Pons (tissue), 1 donor: ENCODE measurements at regions not wholly inside any gene's neighbourhood (a gene's known extent, or its start where the extent isn't known, plus 50 kb on each side); places are given as distances from the start of the nearest gene placed in this dataset.

ENCODE experiments used
- DNase-seq: peaks from one replicate; pipeline ENCODE4 v3.0.0-alpha.2; 2016; ENCODE audit warnings: low spot score

DNA sequence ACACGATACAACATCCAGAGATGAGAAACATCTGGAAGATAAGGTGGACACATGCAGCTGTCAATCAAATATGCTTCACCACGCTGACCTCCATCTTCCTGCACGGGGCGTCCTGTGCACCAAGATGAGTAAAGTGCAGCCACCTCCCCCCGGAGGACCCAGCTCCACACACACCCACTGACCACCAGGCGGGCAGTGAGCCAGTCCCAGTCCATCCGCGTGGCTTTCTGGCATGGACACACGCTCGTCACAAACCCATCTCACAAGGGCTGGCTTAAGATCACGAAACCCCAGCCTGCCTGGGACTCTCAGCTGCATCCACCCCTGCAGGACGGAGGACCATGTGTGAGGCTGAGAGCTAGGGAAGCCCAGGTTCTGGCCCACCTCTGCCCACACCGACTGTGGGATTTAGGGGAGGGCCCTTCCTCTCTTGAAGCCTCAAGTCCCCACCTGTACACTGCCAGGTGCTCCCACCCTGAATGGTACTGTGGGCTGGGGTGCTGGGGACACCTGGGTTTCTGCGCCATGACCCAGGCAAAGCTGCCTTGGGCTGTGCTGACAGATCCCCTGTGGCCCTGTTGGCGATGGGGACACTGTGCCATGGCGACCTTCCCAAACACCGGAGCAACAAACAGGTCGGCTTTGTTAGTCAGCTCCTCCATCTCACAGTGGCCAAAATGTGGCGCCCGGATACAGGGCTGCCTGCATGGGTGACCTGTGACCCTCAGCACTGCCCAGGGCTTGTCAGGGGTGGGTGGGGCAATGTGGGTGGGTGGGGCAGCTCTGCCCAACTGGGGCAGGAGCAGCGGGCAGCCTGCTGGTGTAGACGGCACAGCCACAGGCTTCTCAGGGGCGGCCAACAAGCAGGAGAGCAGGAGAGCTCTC is 629.0 kb downstream of the TBC1D22A start:
- no peak for DNase-seq

DNA sequence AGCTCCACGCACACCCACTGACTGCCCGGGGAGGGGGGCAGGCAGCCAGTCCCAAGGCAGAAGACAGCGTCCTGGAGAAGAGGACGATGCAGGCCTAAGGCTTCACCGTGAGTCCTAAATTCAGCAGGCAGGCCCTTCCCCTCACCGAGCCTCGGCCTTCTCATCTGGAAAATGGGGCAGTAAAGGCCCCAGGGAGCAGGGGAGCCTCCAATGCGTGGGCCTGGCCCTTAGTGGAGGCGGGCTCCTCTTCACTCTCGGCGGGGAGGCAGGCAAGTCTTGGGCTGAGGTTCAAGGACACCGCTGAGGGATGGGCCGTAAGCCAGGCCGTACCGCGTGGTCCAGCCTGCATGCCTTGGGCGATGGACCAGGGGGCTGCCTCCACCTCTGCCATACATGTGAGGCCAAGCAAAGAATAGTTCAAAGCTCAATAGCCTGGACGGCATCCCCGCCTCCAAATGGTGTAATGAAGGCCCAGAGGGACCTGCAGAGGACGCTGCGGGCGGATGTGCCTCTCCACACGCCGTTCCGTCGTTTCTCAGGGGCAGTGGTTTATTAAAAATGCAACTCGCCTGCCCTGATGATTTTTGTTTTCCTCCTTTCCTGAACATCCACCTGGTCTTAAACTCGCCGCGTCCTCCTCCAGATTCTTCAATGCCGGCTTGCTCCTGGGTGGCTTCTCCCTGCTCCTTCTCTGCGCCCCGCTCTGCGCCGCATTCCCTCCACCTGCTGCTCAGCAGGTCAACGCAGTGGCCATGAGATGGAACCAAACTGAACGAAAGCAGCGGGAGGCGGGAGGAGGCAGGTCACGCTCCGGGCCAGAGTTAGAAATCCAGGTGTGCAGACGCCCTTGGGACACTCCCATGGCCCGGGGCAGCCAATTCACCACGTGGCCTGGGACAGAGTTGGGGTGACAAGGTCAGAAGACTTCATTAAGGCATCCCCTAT is 627.8 kb downstream of the TBC1D22A start:
- no peak for DNase-seq

DNA sequence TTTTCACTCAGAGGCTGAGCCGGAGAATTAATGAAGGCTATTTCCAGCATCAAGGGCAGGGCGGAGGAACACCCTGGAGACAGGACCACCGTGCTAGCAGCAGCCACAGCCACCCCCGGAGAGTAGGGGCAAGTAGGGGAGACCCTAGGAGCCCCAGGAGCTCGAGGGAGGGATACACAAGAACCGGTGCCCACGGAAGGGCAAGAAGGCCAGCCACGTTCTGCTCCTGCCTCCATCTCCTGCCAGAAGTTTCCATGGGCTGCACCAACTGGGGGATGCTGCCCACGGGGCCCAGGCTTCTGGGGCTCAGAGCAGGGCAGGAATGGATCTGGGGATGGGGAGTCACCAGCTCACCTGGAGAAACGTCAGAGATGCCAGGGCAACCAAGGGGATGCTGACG is 626.8 kb downstream of the TBC1D22A start:
- DNase-seq: no peak

DNA sequence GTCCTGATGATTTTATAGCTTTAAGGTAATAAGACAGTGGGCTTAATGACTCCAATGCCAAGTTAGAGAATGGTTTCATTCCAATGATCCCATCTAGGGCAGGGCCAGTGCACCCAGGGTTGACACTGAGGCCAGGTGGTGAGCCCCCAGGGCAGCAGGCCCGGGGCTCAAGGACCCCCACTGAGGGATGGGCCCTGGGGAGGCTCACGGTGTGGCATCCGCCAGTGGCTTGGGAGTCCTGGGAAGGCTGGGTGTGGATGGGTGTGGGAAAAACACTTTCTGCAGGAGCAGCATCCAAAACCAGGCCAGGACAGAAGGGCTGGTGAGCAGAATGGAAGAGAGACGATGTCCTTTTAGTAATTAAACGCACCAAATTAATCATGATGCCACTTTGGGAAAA is 626.3 kb downstream of the TBC1D22A start:
- DNase-seq: no peak

DNA sequence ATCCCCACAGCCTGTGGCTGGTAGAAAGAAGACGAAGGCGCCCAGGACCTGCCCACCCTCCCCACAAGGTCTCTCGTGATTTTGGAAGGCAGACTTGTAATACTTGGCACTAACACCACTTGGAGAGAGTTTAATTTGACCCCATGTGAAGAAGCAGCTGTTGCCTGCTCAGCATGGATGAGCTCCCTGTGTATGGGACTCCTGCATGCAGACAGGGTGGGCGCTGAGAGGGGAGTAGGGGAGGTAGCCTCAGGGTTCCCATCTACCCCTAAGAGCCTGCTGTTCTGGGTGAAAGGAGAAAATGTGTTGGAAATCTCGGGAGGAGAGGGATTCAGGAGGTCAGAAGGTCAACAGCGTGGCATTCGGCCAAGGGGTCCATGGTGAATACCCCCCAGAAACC is 625.9 kb downstream of the TBC1D22A start:
- no peak for DNase-seq

DNA sequence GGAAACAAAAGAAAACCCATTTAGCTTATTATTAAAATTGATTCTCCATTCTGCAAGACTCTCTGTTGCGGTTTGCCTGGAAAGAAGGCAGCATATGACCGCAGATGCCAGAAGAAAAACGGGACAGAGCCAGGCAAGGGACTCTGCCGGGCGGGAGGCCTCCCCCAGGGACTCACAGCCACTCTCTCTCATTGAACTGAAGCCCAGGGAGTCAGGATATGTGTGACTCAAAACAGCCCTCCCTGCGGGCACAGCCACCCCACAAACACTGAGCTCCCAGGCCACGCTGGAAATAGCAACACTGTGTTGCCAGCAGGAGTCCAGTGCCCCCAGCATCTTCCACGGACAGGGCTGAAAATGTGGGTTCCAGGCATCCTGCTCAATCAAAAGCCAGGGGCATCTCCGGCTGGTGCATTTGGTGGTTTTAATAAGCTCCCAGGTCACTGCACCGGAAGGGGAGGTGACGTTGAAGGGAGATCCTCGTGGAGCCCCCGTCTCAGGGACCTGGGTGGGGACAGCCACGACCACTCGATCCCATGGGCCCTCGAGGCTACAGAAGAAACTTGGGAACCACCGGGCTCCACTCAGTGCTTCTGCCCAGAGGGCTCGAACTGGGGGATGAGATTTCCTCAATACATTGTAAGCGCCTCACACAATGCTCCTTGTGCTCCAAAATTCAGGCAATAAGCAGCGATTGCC is 624.5 kb downstream of the TBC1D22A start:
- DNase-seq: no peak

DNA sequence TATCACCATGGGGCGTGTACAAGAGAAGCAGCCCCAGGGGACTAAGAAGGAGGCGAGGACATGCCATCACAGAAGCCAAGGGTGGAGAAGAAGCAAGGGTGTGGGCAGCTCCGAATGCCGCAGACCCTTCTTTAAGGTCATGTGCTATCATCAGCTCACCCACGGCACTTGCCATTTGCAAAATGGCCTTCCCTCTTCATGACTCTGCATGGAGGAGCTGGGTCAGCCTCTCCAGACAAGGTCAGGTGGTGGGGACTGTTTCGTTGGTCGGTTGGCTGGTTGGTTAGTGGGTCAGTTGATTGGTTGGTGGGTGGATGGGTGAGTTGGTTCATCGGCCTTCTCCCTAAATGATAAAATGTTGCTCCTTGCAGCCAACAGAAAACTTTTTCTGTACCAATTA is 622.5 kb downstream of the TBC1D22A start:
- no peak for DNase-seq

DNA sequence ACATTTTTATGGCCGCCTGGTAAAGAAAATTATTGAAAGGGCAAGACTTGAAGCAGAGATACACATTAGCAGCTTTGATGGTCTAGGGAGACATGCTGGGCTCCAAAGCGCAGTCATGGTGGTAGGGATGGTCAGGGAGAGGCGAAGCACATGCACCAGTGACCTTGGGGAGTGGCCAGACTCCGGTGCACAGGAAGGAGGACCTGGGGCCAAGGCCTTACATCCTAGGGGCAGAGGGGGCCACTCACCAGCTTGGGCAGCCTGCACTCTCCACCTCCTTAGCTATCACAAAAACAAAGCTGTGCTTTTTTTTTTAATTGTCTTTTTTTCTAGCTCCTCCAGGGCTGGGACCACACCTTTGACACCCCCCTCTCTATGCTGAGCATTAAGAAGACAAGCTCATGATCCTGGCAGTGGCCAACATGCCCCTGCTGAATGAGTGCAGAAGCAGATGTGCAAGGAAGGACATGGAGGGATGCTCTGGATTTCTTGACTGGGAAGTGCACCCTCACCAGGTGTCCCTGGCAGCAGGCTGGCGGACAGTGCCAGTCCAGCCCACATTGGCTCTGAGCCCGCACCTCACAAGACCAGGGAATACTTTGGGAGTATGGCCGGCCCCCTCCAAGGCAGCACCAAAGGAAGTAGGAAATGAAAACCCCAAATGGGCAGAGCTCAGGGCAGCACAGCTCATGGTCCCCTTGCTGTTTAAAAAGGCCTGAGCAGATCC is 619.9 kb downstream of the TBC1D22A start:
- DNase-seq: no peak

DNA sequence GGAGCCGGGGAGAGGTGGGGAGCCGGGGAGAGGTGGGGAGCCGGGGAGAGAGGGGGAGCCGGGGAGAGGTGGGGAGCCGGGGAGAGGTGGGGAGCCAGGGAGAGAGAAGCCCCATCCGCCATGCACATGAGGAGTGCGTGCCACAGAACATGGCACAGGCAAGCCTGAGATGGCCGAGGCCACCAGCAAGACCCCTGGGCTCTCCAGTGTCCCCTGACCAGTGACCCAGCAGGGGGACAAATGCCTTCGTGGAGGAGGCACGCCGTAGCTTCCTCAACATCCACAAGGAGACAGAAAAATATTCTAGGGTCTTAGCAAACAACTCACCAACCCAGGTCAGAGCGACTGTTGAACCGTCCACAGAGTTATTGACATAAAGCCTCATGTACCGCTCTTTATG is 618.8 kb downstream of the TBC1D22A start:
- no peak for DNase-seq

DNA sequence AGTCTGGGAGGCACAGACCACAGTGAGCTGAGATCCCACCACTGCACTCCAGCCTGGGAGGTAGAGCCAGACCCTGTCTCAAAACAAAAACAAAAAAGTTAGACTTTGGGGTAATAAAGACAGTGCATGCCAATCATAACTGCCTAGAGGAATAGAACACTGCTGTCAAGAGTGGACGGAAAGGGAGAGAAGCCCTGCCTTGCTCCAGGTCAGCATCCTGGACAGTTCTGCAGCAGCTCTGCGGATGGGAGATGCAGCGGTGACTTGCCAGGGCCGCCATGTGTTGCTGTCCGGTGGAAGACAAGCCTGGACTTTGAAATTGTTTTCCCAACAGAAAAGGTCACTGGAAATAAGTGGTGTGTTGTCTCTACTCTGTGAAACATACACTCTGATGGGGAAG is 618.2 kb downstream of the TBC1D22A start:
- DNase-seq: no peak

DNA sequence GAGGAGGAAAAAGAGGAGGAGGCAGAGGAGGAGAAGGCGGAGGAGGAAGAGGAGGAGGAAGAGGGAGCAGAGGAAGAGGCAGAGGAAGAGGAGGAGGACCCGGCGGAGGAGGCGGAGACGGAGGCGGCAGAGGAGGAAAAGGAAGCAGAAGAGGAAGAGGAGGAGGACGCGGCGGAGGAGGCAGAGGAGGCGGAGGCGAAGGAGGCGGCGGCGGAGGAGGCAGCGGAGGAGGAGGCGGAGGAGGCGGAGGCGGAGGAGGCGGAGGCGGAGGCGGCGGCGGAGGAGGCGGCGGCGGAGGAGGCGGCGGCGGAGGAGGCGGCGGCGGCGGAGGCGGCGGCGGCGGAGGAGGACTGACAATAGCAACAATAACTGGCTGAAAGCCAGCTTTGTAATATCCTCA is 616.6 kb downstream of the TBC1D22A start:
- no peak for DNase-seq

DNA sequence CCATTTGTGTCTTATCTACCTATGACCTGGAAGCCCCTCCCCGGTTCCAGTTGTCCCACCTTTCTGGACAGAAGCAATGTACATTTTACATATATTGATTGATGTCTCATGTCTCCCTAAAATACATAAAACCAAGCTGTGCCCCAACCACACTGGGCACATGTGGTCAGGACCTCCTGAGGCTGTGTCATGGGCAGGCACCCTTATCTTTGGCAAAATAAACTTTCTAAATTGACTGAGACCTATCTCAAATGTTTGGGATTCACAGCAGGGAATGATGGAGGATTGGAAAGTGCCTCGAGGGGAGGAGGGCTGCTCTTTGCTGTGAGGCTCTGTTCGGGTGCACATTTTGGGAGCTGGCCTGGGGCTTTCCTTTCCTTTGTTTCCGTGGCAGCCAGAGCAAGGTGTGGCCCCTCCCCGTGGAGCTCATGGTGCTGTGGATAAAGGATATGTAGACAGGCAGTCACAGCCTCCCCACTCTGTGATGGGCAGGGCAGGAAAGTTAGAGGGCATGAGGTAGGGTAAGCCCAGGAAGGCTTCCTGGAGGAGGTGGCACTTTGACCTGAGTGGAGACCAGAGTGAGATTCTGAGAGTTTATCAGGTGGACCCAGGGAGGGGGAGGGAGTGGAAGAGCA is 615.6 kb downstream of the TBC1D22A start:
- no peak for DNase-seq

DNA sequence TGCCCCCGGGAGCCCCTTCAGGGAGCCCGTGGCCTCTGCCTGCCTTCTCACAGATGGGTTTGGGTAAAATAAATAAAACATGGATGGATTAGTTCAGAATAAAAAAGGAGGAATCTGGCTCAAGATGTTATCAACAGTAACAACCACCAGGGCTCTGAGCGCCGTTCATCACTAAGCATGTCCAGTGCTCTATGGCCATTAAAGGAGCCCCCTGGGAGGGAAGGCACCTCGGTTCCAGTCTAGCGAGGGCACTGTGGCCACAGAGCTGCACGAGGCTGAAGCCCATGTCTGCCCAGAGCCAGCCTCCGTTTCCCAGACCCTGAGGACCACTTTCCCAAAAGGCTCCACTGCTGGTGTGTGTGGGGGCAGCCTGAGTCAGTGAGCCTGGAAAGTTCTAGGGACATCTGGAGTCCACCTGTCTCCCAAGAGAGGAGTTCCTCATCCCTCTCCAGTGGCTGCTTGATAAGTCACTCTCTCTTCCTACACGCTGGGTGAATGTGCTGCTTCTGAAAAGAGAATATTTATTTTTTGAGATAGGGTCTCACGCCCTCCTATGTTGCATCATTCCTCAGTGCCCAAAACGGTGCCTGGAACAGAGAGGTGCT is 614.6 kb downstream of the TBC1D22A start:
- no peak for DNase-seq

DNA sequence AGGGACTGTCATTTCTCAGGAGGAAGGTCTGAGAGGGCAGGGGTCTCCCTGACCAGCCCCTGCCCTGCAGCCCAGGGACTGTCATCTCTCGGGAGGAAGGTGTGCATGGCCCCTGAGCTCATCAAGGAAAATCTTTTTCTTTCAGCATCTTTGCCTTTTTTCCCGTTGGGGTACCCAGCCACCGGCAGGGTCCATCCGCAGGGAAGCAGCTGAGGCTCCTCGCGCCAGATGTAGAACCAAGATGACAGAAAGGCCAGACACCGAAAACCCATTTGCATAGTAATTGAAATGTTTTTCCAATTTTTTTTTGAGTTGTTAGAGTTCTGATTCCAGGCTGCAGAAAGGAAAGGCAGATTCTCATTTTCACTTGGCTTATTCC is 613.9 kb downstream of the TBC1D22A start:
- no peak for DNase-seq

DNA sequence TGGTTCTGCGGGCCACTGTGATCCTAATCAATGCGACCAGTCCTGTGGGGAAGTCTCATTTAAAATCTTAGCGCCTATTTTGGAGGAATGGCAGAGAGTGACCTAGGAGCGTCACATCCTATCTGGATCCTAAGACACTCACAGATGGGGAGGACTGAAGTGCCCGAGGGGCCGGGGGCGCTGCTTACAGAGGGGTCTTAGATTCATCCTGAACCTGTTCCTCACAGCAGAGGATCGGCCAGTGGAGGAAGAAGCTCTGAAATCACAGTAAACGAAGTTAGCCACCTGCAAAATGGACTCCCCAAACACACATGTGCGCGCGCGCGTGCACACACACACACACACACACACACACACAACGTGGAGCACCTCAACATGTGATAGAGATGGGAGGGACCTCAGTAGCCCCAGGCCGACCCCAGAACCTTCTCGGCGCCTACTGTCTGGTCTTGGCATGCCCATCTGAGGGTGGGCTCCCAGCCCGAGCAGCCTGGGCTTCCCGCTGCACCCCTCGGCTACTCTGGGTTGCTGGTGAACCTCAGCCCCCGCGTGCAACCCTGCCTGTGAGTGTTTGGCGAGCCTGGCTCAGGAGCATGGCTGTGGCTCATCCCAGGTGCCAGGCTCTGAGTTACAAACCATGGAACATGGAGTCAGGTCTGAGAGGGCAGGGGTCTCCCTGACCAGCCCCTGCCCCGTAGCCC is 613.3 kb downstream of the TBC1D22A start:
- no peak for DNase-seq

DNA sequence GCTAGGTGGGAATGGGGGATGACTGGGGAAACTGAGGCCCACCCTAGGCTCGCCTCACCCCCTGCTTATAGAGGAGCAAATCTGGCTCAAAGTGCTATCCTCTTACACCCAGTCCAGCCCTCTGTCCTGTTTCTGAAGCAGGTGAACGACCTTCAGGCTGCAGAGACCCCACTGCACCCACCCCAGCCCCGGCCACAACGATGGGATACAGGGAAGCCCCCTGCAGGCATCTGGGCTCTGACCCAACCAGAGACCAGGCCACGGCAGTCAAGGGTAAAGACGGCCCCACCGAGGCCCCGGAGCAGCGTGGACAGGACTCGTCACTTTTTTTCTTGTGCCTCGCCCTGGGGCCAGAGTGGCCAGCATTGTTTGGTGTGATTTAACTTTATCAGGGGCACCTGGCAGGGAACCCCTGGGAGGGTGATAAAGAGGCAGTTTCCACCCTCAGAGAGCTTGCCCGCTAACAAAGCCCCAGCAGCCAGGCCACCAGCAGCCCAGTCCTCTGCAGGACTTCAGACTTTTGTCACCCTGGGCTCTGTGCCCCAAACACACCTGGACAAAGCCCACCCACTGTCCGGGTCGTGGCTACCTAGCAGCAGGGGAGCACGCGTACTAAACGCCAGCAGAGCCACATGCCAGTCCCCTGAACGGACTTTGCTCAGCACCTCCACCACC is 612.6 kb downstream of the TBC1D22A start:
- no peak for DNase-seq

DNA sequence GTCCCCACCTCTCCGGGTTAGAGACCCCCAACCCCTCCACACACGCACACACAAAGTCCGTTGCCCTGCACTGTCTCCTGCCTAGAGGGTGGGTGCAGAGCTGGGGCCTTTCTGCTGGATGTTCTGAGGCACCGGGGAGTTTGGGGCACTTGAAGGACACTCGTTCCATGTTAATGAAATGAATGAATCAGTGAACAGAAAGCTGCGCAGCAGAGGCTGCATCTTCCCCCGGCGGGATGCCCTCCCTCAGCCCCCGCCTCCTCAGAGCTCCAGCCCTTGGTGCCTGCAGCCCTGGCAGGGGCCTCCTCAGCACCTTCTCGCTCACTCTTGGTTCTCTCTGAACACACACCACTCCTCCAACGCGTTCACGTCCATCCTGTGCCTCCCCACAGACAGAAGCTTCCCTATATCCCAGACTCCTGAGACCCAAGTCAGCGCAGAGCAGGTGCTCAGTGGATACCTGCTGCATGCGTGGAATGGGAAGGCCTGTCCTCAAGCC is 611.9 kb downstream of the TBC1D22A start:
- DNase-seq: no peak

DNA sequence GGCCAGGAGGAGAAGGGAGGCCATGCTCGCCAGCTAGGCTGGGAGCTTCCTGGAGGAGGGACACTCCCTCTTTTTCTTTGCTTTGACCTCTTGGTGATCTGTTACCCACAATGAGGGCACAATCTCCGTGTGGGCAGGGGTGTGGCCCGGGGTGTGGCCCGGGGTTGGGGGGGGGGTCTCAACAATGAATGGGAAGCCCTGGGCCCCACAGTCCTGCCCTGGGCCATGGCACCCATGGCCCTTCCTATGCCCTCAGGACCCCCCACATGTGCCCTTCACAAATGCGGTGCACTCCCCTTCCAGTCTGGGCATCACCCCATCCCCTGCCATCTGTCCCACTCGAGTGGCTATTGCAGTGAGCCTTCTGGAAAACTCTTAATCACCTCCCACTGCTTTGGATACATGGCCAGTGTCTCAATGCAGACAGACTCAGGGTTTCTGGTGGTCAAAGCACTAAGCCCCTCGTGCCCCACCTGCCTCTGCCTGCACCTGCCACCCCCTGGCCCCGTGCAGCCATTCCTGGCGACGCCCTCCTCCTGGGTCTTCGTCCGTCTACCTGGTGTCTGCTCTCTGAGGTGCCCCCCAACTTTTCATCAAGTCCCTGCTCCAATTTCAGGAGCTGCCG is 611.3 kb downstream of the TBC1D22A start:
- no peak for DNase-seq
